ENCODE measurements at regions not wholly inside any gene's neighbourhood (a gene's known extent, or its start where the extent isn't known, plus 50 kb on each side); places are given as distances from the start of the nearest gene placed in this dataset.

DNA sequence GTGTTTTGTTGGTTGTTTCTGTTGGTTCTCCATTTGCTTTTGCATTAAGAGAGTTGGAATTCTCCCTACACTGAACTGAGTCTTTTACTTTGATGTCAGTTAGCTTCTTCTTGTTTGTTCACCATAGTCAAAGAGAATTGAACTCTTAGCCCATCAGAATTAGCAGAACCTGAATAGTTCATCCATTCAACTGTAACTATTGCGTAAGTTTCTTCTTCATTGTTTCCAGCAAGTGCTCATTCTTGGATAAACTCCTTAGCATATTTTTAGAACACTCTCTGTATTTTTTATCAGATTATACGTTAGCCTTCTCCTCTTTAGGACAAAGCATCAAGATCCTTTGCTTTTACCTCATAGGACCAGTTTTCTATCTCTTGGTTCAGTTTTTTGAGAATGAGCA, 128.4 kb upstream of the RAB11FIP2 start:
- DNase-seq (ENCODE audit: low spot score), result no peak

- DNase-seq (ENCODE audit: low spot score), result no peak
Observed at GRCh38 chr10:118173296-118173695, 126.6 kb upstream of the RAB11FIP2 start.

DNA sequence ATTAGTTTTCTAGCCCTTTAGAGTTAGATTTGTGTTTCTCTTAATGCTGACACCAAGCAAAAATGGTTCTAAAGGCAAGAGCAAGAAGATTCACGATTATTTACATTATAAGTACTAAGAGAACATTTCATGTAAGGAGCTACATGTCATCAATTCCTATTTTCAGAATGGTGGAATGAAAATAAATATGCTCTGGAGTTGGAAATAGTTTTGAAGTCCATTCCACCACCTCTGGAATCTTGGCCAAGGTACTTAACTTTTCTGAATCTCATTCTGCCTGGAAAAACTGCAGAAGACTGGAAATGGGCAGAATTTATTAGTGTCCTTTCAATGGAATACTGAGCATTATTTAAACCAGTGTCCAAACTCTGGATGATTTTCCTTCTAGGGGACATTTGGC, 125.1 kb upstream of the RAB11FIP2 start:
- no peak for DNase-seq (ENCODE audit: low spot score)

DNA sequence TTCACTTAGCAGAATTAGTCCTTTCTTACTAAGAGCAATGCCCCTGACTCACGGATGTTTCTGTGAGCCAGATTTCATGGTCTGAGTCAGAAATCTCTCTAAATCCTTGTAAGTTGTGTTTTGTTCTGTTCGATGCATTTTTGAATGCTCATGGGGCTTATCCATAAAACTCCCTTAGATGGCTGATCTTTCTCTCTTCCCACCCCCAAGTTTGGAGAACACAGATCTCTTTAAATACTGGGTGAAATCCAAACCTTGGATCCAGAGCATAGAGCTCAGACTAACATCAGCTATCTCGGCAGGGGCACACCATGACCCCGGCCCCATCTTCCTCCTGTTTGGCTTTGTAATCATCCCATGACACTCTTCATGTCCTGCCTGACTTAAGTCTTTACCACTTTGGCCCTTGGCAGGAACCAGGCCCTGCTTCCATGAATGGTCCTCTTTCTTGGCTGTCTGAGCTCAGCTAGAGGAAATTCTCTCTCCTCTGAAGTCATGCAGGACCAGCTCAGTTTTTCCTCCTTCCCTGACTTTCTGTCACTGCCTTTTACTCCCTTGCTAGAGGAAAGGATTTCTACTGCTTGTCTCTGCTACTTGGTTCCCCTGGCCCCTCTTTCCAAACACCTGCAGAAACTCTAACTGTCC, 120.4 kb upstream of the RAB11FIP2 start:
- no peak for DNase-seq (ENCODE audit: low spot score)

DNA sequence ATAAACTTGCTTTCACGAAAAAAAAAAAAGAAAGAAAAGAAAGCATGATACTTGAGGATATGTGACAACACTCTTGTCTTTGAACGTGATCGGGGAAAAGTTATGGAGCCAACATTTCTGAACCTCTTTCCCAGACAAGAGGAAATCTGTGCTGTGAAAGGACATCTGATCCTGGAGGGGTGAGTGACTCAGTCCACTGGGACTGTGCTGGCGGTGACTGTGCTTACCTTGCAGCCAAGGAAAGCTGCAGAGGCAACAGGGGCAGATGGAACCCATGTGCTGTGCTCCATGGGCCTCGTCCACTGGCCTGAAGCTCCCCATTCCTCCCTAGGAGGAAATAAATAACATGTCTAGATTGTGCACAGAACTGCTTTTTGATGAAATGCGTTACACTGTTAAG, 116.5 kb upstream of the RAB11FIP2 start:
- no peak for DNase-seq (ENCODE audit: low spot score)

DNA sequence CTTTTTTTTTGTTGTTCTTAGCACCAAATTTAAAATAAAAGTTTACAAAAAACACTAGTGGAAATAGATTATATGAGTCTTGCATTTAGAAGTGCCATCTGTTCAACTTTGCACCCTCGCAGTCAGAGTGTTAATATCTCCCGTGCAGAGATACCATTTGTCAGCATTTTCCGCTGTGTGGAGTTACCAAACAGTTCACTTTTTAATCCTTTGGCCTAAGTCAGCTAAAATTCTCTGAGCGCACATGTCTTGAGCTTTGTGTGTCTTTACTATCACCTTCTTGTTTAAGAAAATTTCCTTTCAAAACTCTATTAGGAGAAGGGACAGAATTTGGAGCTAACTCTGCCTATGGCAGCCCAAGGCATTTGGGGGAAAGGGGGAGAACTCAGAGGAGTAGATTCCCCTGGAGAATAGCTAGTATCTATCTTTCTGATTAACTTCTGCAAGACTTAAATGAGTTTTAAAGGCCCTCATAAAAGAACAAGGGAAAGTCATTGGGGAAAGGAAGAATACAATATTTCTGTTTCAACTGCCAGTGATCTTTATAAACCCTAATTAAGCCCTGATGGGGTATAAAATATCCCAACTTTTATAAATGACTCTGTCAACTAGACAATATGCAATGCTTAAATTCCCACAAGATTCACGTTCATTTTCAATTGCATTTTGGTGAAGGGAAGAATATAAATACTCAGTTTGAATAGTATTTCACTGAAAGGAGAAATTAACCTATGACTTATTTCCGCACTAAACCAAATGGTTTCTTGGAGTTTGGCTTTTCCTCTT, 114.9 kb upstream of the RAB11FIP2 start:
- no peak for DNase-seq (ENCODE audit: low spot score)

GRCh38 chr10:118153287-118153686, 106.5 kb upstream of the RAB11FIP2 start:
- DNase-seq (ENCODE audit: low spot score), result no peak

DNA sequence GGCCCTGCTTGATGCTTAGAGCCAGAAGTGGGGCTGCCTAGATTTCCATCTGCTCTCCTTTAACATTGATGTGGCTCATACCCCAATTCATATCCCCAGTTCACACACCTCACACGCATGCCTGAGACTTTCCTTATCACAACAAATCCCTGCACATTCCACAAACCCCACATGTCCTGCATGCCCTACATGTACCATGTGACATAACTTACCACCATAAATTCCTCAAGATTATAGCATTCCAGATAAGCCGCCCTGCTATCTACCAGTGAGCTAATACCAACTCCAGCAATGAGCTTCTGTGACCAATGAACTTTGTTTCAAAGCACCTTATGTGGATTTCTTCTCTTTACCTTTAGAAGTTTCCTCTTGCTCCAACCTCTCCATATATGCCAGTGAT, 104.7 kb upstream of the RAB11FIP2 start:
- DNase-seq (ENCODE audit: low spot score), result no peak

DNA sequence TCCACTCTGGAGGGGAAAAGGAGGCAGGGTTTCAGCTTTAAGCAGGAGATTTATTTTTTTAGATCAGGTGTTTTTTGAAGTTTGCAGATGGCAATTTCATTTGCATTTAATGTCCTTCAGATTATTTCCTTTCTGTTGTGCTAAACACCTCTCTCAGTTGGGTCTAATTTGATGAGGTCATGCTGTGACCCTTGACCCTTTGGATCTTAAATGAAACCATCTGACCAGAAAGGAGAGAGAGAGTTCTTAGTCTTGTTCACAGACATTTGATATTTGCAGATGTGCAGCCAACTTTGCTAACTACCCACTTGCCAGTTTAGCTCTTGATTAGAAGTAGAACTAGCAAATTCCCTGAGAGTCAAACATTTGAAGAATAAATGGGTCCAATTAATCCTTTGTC, 101.5 kb upstream of the RAB11FIP2 start:
- no peak for DNase-seq (ENCODE audit: low spot score)

- no peak for DNase-seq (ENCODE audit: low spot score)
Observed at GRCh38 chr10:118145256-118145655, 98.5 kb upstream of the RAB11FIP2 start.

- DNase-seq (ENCODE audit: low spot score), result no peak
Observed at GRCh38 chr10:118141471-118141870, 94.7 kb upstream of the RAB11FIP2 start.

- DNase-seq (ENCODE audit: low spot score), result no peak
Observed at GRCh38 chr10:118139321-118139720, 92.6 kb upstream of the RAB11FIP2 start.

DNA sequence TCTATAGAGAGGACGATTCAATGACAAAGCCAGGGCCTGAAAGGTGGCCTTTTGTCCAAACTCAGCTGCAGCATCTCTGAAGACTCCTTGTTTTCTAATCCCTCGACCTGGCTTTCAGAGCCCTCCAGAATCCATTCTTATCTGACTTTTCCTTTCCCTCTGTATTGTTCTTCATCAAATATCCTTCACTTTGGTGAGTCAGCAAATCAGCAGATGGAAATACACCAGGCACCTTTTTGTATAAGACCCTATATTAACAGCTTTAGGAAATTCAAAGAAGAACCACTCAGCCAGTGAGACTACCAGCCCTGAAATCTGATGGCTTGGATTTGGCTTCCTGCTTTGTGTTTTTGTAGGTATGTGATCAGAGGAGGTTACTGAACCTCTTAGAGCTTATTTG, 81.9 kb upstream of the RAB11FIP2 start:
- DNase-seq (ENCODE audit: low spot score), result no peak

GRCh38 chr10:118118716-118119115, 72.0 kb upstream of the RAB11FIP2 start:
- DNase-seq (ENCODE audit: low spot score), result no peak

DNA sequence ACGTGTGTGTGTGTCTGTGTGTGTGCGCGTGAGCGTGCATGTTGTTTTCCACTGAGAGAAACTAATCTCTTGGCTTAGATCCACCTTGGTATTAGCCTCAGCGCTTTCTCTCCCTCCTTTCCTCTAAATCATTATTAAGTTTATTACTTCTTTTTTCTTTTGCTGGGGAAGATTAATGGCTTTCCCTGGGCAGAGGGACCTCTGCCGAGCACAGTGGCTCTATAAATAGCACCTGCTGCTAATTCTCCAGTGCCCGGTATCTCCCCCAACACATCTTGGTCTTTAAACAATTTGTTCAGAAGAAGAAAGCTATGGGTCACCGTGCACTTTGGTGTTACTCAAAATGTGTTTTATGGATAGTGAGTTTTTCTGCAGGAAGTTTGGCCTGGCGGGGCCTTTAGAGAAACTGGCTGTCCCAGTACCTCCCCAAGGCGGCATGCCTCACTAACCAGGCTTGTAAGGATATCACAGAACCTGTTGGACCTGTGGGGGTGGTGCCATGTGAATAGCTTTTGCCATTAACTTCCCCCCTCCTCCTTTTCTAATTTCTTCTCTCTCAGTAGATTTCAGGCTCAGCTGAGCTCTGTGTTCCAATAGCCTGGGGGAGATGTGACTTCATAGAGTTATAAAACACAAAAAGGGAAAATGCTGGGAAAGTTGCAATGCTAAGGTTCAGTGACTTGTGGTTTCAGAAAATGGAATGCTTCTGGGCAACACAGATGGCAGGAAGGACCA, 70.1 kb upstream of the RAB11FIP2 start:
- no peak for DNase-seq (ENCODE audit: low spot score)

- no peak for DNase-seq (ENCODE audit: low spot score)
Observed at GRCh38 chr10:118116362-118116714, 69.6 kb upstream of the RAB11FIP2 start.

DNA sequence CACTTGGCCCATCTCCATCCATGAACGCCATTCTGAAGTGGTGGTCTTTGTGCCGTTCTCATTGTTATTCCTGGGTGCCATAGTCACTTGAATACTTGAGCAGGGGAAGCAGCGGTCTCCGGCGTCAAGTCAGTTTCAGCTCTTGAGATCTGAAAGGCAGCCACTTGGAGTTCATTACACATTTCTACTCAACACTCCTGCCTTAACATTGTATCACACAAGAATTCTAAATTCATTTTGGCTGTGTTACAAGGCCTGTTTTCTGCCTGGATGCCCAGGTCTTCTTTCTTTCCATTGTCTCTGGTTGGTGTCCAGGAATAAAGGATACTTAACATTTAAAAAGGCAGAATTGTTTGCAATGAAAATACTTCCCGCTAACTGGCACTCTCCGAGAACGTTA, 69.0 kb upstream of the RAB11FIP2 start:
- DNase-seq (ENCODE audit: low spot score), result no peak

DNA sequence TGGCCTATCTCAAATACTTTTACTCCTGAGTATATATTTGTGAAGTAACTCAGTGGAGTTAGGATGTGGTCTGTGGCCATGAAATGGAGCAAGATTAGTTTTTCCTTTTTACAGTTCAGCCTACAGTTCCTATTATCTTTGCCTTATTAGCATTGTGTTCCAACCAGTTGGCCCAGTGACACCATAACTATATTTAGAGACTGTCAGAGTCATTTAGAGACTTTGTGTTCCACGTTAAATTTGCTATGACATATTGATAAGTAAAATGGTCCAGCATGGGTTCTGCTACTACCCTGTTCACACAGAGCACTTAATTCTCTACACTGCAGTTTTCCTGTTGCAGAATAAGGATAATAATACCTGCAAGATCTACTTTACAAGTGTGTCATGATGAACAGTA, 68.3 kb upstream of the RAB11FIP2 start:
- DNase-seq (ENCODE audit: low spot score), result no peak

- no peak for DNase-seq (ENCODE audit: low spot score)
Observed at GRCh38 chr10:118112543-118113125, 65.9 kb upstream of the RAB11FIP2 start.

GRCh38 chr10:118110750-118111149, 64.0 kb upstream of the RAB11FIP2 start:
- DNase-seq (ENCODE audit: low spot score), result no peak

DNA sequence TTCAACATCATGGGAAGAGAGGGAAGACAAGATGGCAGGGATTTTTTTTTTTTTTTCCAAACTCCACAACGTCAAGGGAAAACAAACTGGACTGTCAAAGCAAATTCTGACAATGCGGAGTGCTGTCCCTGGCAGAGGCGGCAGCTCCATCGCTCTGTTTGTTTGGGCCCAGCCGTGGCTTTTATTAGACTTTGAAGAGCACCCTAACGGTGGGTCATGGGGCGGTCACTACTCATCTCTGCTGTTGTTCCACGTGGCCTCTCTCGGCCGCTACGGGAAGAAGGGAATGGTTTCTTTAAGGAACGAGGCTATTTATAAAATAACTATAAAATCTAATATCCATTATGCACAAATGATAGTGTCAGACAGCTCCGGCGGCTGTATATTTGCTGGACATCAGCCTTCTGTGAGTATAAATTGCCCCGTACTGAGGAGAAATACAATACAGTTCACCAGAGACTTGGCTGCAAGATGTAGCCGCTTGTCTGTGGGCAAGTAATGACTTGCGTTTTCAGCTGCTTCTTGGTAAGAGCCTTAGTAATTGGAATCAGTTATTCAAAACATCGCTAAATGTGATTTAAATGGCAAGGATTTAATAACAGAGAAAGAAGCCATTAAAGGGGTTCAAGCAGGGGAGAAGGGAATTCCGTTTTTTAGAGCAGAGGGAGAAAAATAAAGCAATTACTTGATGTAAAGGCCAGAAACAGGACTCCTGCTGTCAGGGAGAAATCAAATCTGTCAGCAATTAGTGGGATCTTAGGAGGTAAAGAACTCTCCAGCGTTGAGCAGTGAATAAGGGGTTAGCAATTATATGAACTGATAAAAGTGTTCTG, 61.7 kb upstream of the RAB11FIP2 start:
- no peak for DNase-seq (ENCODE audit: low spot score)

DNA sequence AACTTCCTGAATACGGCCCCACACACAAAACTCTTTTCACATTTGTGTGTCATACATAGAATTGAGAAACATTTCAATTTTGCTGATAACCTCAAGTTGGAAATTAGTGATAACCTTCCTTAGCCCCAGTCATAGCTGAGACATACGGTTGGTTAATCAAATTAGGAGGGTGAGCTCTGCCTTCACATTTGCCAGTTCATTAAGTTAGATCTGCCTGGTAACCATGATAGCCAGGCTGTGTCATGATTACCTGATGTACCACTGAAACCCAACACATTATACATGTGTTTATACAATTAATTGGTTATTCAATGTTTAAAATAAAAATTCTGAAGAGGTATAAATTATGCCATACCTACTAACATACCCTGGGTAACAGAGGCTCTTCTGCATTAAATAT, 60.8 kb upstream of the RAB11FIP2 start:
- DNase-seq (ENCODE audit: low spot score), result no peak
